H1 (cell line): ENCODE measurements at regions not wholly inside any gene's neighbourhood (a gene's known extent, or its start where the extent isn't known, plus 50 kb on each side); places are given as distances from the start of the nearest gene placed in this dataset.

ENCODE experiments used
- CTCF ChIA-PET: fragments of 300-600 bp; sonication (Branson Sonifier 250); formaldehyde crosslinking; loops from one replicate; lab custom pipeline; 2021; ENCODE audit not compliant: partially characterized antibody; lab: Charles Lee
- POLR2A ChIA-PET: fragments of 300-600 bp; sonication (Branson Sonifier 250); formaldehyde crosslinking; loops from one replicate; lab custom pipeline; 2021; ENCODE audit warnings: inconsistent platforms; ENCODE audit not compliant: partially characterized antibody; lab: Charles Lee
- DNase-seq, 2 experiments: peaks; one replicate each; pipeline versions ENCODE4 v3.0.0 to v3.0.0-alpha.2; 2010 to 2022; ENCODE audit warnings: low spot score in 2 of 2, low read depth in 1 of 2, mixed read lengths in 1 of 2
- FAIRE-seq: peaks from 2 replicates; lab custom pipeline; 2011; peaks lifted over from hg19 to GRCh38; lab: Jason Lieb, UNC
- H2AFZ ChIP-seq: 2 replicates; pipeline ENCODE4 v1.8.1; 2012; ENCODE audit warnings: low read length, inconsistent platforms
- H2AK5ac ChIP-seq: 2 replicates; pipeline ENCODE4 v1.6.1; 2013; ENCODE audit warnings: low read depth, low read length
- H2BK120ac ChIP-seq: replicated peaks from 2 replicates; pipeline ENCODE3; 2013; ENCODE audit warnings: low read depth, low read length, inconsistent platforms
- H2BK12ac ChIP-seq: 2 replicates; pipeline ENCODE4 v1.6.1; 2013; ENCODE audit warnings: low read depth, low read length
- H2BK15ac ChIP-seq: 2 replicates; pipeline ENCODE4 v1.6.1; 2013; ENCODE audit warnings: low read length
- H2BK20ac ChIP-seq: 2 replicates; pipeline ENCODE4 v1.6.1; 2013; ENCODE audit warnings: low read length
- H2BK5ac ChIP-seq: 2 replicates; pipeline ENCODE4 v1.6.1; 2013; ENCODE audit warnings: low read depth, low read length
- H3K14ac ChIP-seq: 2 replicates; pipeline ENCODE4 v1.6.1; 2013; ENCODE audit warnings: inconsistent platforms; ENCODE audit not compliant: insufficient read length
- H3K18ac ChIP-seq: 2 replicates; pipeline ENCODE4 v1.6.1; 2013; ENCODE audit warnings: low read length; ENCODE audit errors: extremely low read depth
- H3K23ac ChIP-seq: 2 replicates; pipeline ENCODE4 v1.6.1; 2013; ENCODE audit warnings: inconsistent platforms; ENCODE audit not compliant: insufficient read length
- H3K23me2 ChIP-seq: 2 replicates; pipeline ENCODE4 v1.6.1; 2013; ENCODE audit warnings: low read depth, low read length
- H3K27ac ChIP-seq: 2 replicates; pipeline ENCODE4 v1.6.1; 2011; ENCODE audit warnings: low read depth, low read length, inconsistent platforms
- H3K27me3 ChIP-seq, 4 experiments: replicated peaks in 1 of 4; 1 replicate in 1 of 4; 2 replicates in 3 of 4; pipeline versions ENCODE4 v1.6.1 to v1.8.1; 2011 to 2013; ENCODE audit warnings: low read length in 3 of 4, mild to moderate bottlenecking in 3 of 4, inconsistent platforms in 2 of 4, mixed read lengths in 2 of 4, moderate library complexity in 1 of 4; ENCODE audit not compliant: control insufficient read depth in 3 of 4, insufficient read depth in 3 of 4; ENCODE audit errors: extremely low read depth in 1 of 4
- H3K36me3 ChIP-seq, 4 experiments: 2 replicates each; pipeline versions ENCODE4 v1.6.1 to v1.8.1; 2011 to 2013; ENCODE audit warnings: mild to moderate bottlenecking in 4 of 4, low read length in 3 of 4, moderate library complexity in 2 of 4, control low read depth in 1 of 4, inconsistent platforms in 1 of 4; ENCODE audit not compliant: insufficient read depth in 4 of 4, control insufficient read depth in 2 of 4
- H3K4ac ChIP-seq: replicated peaks from 2 replicates; pipeline ENCODE3; 2013; ENCODE audit warnings: low read length, low read depth, mixed read lengths, inconsistent platforms; ENCODE audit not compliant: insufficient read length
- H3K4me1 ChIP-seq, 4 experiments: replicated peaks in 1 of 4; 1 replicate in 1 of 4; 2 replicates in 3 of 4; pipeline versions ENCODE4 v1.6.1 to v1.8.1; 2011 to 2013; ENCODE audit warnings: low read length in 3 of 4, inconsistent platforms in 2 of 4, mixed read lengths in 1 of 4; ENCODE audit not compliant: insufficient read depth in 4 of 4, control insufficient read depth in 3 of 4
- H3K4me2 ChIP-seq, 2 experiments: 2 replicates each; pipeline versions ENCODE4 v1.6.1 to v1.8.1; 2011 to 2013; ENCODE audit warnings: low read depth in 2 of 2, low read length in 2 of 2, control low read depth in 1 of 2, inconsistent platforms in 1 of 2, mild to moderate bottlenecking in 1 of 2; ENCODE audit not compliant: insufficient read depth in 1 of 2
- H3K4me3 ChIP-seq, 4 experiments: fragments of 200-600, 300-600 bp in 1 of 4; sonication (generic), shearing (Covaris generic), sonication (Bioruptor Twin) in 1 of 4; 2 replicates each; pipeline versions ENCODE4 v1.5.1 to v1.8.1; 2011 to 2016; ENCODE audit warnings: low read length in 4 of 4, low read depth in 3 of 4, control low read depth in 2 of 4, inconsistent platforms in 2 of 4, mild to moderate bottlenecking in 2 of 4, mixed read lengths in 1 of 4, moderate library complexity in 1 of 4; ENCODE audit not compliant: insufficient read depth in 2 of 4; ENCODE audit errors: extremely low read depth in 1 of 4
- H3K56ac ChIP-seq: replicated peaks from 2 replicates; pipeline ENCODE3; 2013; ENCODE audit warnings: low read depth, mild to moderate bottlenecking, mixed read lengths, low read length, inconsistent platforms; ENCODE audit not compliant: insufficient read length
- H3K79me1 ChIP-seq: 2 replicates; pipeline ENCODE4 v1.6.1; 2013; ENCODE audit warnings: low read depth, low read length, control low read depth
- H3K79me2 ChIP-seq, 2 experiments: 2 replicates each; pipeline versions ENCODE4 v1.6.1 to v1.8.1; 2012 to 2013; ENCODE audit warnings: low read length in 2 of 2, mild to moderate bottlenecking in 2 of 2, inconsistent platforms in 1 of 2; ENCODE audit not compliant: insufficient read depth in 2 of 2, control insufficient read depth in 1 of 2
- H3K9ac ChIP-seq, 4 experiments: replicated peaks in 1 of 4; 1 replicate in 1 of 4; 2 replicates in 3 of 4; pipeline versions ENCODE4 v1.6.1 to v1.8.1; 2011 to 2013; ENCODE audit warnings: low read depth in 3 of 4, low read length in 3 of 4, control low read depth in 2 of 4, mild to moderate bottlenecking in 2 of 4, moderate library complexity in 2 of 4, inconsistent platforms in 1 of 4; ENCODE audit errors: extremely low read depth in 1 of 4
- H3K9me3 ChIP-seq, 2 experiments: 2 replicates each; pipeline versions ENCODE4 v1.6.1 to v1.8.1; 2012 to 2013; ENCODE audit warnings: mild to moderate bottlenecking in 2 of 2, moderate library complexity in 2 of 2, control low read depth in 1 of 2, inconsistent platforms in 1 of 2, low read depth in 1 of 2, low read length in 1 of 2, mixed read lengths in 1 of 2; ENCODE audit not compliant: insufficient read depth in 2 of 2
- H4K20me1 ChIP-seq, 2 experiments: replicated peaks in 1 of 2; 2 replicates each; pipeline versions ENCODE3 to v1.8.1; 2011 to 2013; ENCODE audit warnings: inconsistent platforms in 2 of 2, low read length in 2 of 2, mild to moderate bottlenecking in 1 of 2; ENCODE audit not compliant: insufficient read depth in 2 of 2, control insufficient read depth in 1 of 2
- H4K5ac ChIP-seq: 2 replicates; pipeline ENCODE4 v1.6.1; 2013; ENCODE audit warnings: low read length, low read depth, mixed read lengths, inconsistent platforms; ENCODE audit not compliant: insufficient read length
- H4K8ac ChIP-seq: 2 replicates; pipeline ENCODE4 v1.8.0; 2013; ENCODE audit warnings: mild to moderate bottlenecking, moderate library complexity, low read length, inconsistent platforms; ENCODE audit not compliant: insufficient read depth; ENCODE audit errors: extremely low read depth
- H4K91ac ChIP-seq: replicated peaks from 2 replicates; pipeline ENCODE3; 2013; ENCODE audit warnings: low read length, mixed read lengths, inconsistent platforms; ENCODE audit not compliant: insufficient read length
- ASH2L ChIP-seq: fragments of 200-600, 300-600 bp; sonication (generic); IDR thresholded peaks from one replicate; pipeline ENCODE4 v1.7.1; 2017; ENCODE audit warnings: low read length
- HDAC2 ChIP-seq, 2 experiments: fragments of 300-600 bp in 1 of 2; sonication (generic) in 1 of 2; IDR thresholded peaks; 2 replicates each; pipeline ENCODE4 v1.6.1; 2011 to 2012; ENCODE audit warnings: low read depth in 2 of 2, low read length in 2 of 2, mild to moderate bottlenecking in 2 of 2, moderate library complexity in 2 of 2, borderline replicate concordance in 1 of 2, inconsistent platforms in 1 of 2
- KDM4A ChIP-seq: IDR thresholded peaks from one replicate; pipeline ENCODE4 v1.7.1; 2012; ENCODE audit warnings: low read depth, mild to moderate bottlenecking, moderate library complexity, low read length, inconsistent platforms; ENCODE audit not compliant: severe bottlenecking
- NANOG ChIP-seq: IDR thresholded peaks from 2 replicates; pipeline ENCODE4 v1.6.1; 2011; ENCODE audit warnings: low read length, low read depth, mild to moderate bottlenecking, inconsistent platforms; ENCODE audit not compliant: insufficient read depth, poor library complexity, severe bottlenecking
- POLR2A ChIP-seq, 2 experiments: IDR thresholded peaks; 1 replicate in 1 of 2; 2 replicates in 1 of 2; pipeline ENCODE4 v1.6.1; 2011; ENCODE audit warnings: low read depth in 2 of 2, low read length in 2 of 2, mild to moderate bottlenecking in 2 of 2; ENCODE audit errors: control extremely low read depth in 1 of 2
- POU5F1 ChIP-seq: IDR thresholded peaks from 2 replicates; pipeline ENCODE4 v1.6.1; 2011; ENCODE audit warnings: low read depth, mild to moderate bottlenecking, low read length, moderate library complexity
- SIRT6 ChIP-seq: IDR thresholded peaks from one replicate; pipeline ENCODE4 v1.7.1; 2012; ENCODE audit warnings: low read length, inconsistent platforms
- SIX5 ChIP-seq: IDR thresholded peaks from 2 replicates; pipeline ENCODE4 v1.6.1; 2011; ENCODE audit warnings: mild to moderate bottlenecking, low read depth, low read length

DNA sequence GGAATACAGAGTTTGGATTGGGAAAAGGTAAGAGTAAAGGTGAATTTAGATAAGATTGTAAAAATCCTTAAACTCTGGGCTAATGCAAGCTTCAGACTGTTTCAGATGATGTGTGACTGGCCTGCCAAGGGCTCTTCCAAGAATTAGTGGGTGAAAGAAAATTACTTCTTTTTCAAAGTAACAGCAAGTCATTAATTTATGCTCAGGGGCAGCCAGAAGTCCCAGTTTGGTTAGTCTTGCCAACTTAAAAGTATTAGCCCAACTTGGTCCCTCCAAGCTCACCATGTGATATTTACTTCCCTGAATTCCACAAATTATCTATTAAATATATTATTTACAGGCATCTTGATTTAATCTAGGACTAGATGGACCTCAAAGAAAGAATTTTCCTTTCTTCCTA lies 947.8 kb downstream of the NR2F1-AS1 start:
- Histone ChIP-seq H3K4ac (no peak overlapping the region), H3K9me3 (no peaks in the 10 kb centered on the region), H3K4me1 (peaks cover 0 to 2% (median 0%) of the 10 kb centered on the region in 4 experiments; a peak in 1 of 7 replicates), H3K27me3 (no peaks in the 10 kb centered on the region), H2BK5ac (no peak overlapping the region), H3K23ac (no peak overlapping the region), H3K4me2 (no peak overlapping the region), H2BK15ac (no peak overlapping the region), H3K27ac (no peak overlapping the region), H2BK12ac (no peak overlapping the region), H2BK20ac (no peak overlapping the region), H3K4me3 (no peak overlapping the region), H3K79me1 (no peaks in the 10 kb centered on the region), H3K36me3 (no peaks in the 10 kb centered on the region), H4K5ac (no peak overlapping the region), H4K8ac (no peak overlapping the region), H3K79me2 (no peaks in the 10 kb centered on the region), H3K56ac (no peak overlapping the region), H4K91ac (no peak overlapping the region), H2AFZ (no peak overlapping the region), H4K20me1 (no peaks in the 10 kb centered on the region), H3K9ac (no peak overlapping the region), H3K14ac (no peak overlapping the region), H3K18ac (no peak overlapping the region), H3K23me2 (no peaks in the 10 kb centered on the region), H2BK120ac (no peak overlapping the region), H2AK5ac (no peak overlapping the region)
- FAIRE-seq (no peak), DNase-seq (no peak)
- ChIA-PET CTCF (interaction anchor here (4.2 kb wide), 1 partner anchor 10 kb away, joined by 13 read pairs; no protein-coding TSS in a partner anchor), POLR2A (no interaction called here)
- TF ChIP-seq POLR2A (IDR thresholded peaks at IDR 0.05; ENCODE audit: control extremely low read depth in 1 of 2, low read depth in 2 of 2, low read length in 2 of 2) (no peak), HDAC2 (IDR thresholded peaks at IDR 0.05; ENCODE audit: borderline replicate concordance in 1 of 2, low read depth in 2 of 2, low read length in 2 of 2) (no peak), ASH2L (no peak), POU5F1 (no peak), SIRT6 (no peak), KDM4A (no peak), SIX5 (no peak), NANOG (no peak)
